ENCODE measurements at regions not wholly inside any gene's neighbourhood (a gene's known extent, or its start where the extent isn't known, plus 50 kb on each side); places are given as distances from the start of the nearest gene placed in this dataset.

GRCh38 chr2:67660871-67661270 is 263.7 kb downstream of the ETAA1 start:
- Histone ChIP-seq H3K27me3 (ENCODE audit: control insufficient read depth, insufficient read depth, low read length) (no peaks in the 10 kb centered on the region), H3K4me3 (ENCODE audit: low read depth, low read length) (no peak overlapping the region), H3K36me3 (ENCODE audit: control insufficient read depth, insufficient read depth, low read length) (no peaks in the 10 kb centered on the region)
- DNase-seq (ENCODE audit: low read depth), result no peak
- CTCF ChIA-PET, result interaction anchor here (0.7 to 1.9 kb wide), 4 partner anchors 10 to 371 kb away, joined by 3 to 10 read pairs (median 4); no protein-coding TSS in a partner anchor
- TF ChIP-seq CTCF (IDR thresholded peaks at IDR 0.05; ENCODE audit: insufficient read depth, low read depth, low read length), result no peak
- POLR2A ChIA-PET, result interaction anchor here (0.5 kb wide), 1 partner anchor 1222 kb away, joined by 11 read pairs; no protein-coding TSS in a partner anchor

- Histone ChIP-seq H3K27me3 (ENCODE audit: control insufficient read depth, insufficient read depth, low read length) (no peaks in the 10 kb centered on the region), H3K4me3 (ENCODE audit: low read depth, low read length) (no peak overlapping the region), H3K36me3 (ENCODE audit: control insufficient read depth, insufficient read depth, low read length) (no peaks in the 10 kb centered on the region)
- ChIA-PET POLR2A (no interaction called here), CTCF (no interaction called here)
- no peak for DNase-seq (ENCODE audit: low read depth)
- no peak for TF ChIP-seq CTCF (IDR thresholded peaks at IDR 0.05; ENCODE audit: insufficient read depth, low read depth, low read length)
These were observed 265.1 kb downstream of the ETAA1 start for GRCh38 chr2:67662222-67662621.

GRCh38 chr2:67663776-67664175 is 266.6 kb downstream of the ETAA1 start:
- CTCF ChIA-PET, result no interaction called here
- Histone ChIP-seq H3K27me3 (ENCODE audit: control insufficient read depth, insufficient read depth, low read length) (no peaks in the 10 kb centered on the region), H3K36me3 (ENCODE audit: control insufficient read depth, insufficient read depth, low read length) (no peaks in the 10 kb centered on the region), H3K4me3 (ENCODE audit: low read depth, low read length) (no peak overlapping the region)
- TF ChIP-seq CTCF (IDR thresholded peaks at IDR 0.05; ENCODE audit: insufficient read depth, low read depth, low read length), result no peak
- DNase-seq (ENCODE audit: low read depth), result no peak
- POLR2A ChIA-PET, result no interaction called here

GRCh38 chr2:67666386-67667053 is 269.4 kb downstream of the ETAA1 start:
- no peak for DNase-seq (ENCODE audit: low read depth)

More at GRCh38 chr2:67666386-67667053, 269.4 kb downstream of the ETAA1 start:
- ChIA-PET POLR2A (no interaction called here), CTCF (interaction anchor here (1.3 kb wide), 1 partner anchor 14 kb away, joined by 4 read pairs; no protein-coding TSS in a partner anchor)
- no peak for TF ChIP-seq CTCF (IDR thresholded peaks at IDR 0.05; ENCODE audit: insufficient read depth, low read depth, low read length)
- no peak overlapping the region for H3K4me3 ChIP-seq (ENCODE audit: low read depth, low read length)
- H3K27me3 ChIP-seq (ENCODE audit: control insufficient read depth, insufficient read depth, low read length), result no peaks in the 10 kb centered on the region
- H3K36me3 ChIP-seq (ENCODE audit: control insufficient read depth, insufficient read depth, low read length), result no peaks in the 10 kb centered on the region
